ENCODE measurements at regions not wholly inside any gene's neighbourhood (a gene's known extent, or its start where the extent isn't known, plus 50 kb on each side); places are given as distances from the start of the nearest gene placed in this dataset.

- H3K36me3 Mint-ChIP-seq = no peaks in the 10 kb centered on the region
- H3K9me3 Mint-ChIP-seq = no peaks in the 10 kb centered on the region
- DNase-seq (ENCODE audit: low spot score in 2 of 2, unreplicated experiment in 2 of 2) = no peak
- peaks cover 5% of the 10 kb centered on the region for H3K27me3 Mint-ChIP-seq (ENCODE audit: low read depth)
- no peak for TF ChIP-seq CTCF (IDR thresholded peaks at IDR 0.05; ENCODE audit: unreplicated experiment)
- H3K4me1 Mint-ChIP-seq = peaks cover 21% of the 10 kb centered on the region
- H3K27ac Mint-ChIP-seq = no peak overlapping the region
- H3K4me3 Mint-ChIP-seq = no peak overlapping the region
These were observed 78.5 kb upstream of the EYA2 start for GRCh38 chr20:46816097-46816496.

- peaks cover 21% of the 10 kb centered on the region for H3K4me1 Mint-ChIP-seq
- H3K9me3 Mint-ChIP-seq = no peaks in the 10 kb centered on the region
- peaks cover 2% of the 10 kb centered on the region for H3K27me3 Mint-ChIP-seq (ENCODE audit: low read depth)
- no peaks in the 10 kb centered on the region for H3K36me3 Mint-ChIP-seq
- H3K27ac Mint-ChIP-seq = peak overlapping the region; percentile 32
- no peak overlapping the region for H3K4me3 Mint-ChIP-seq
- no peak for TF ChIP-seq CTCF (IDR thresholded peaks at IDR 0.05; ENCODE audit: unreplicated experiment)
- no peak for DNase-seq (ENCODE audit: low spot score in 2 of 2, unreplicated experiment in 2 of 2)
These were observed 77.6 kb upstream of the EYA2 start for GRCh38 chr20:46816886-46817638.

GRCh38 chr20:46820682-46821081 is 74.0 kb upstream of the EYA2 start:
- H3K9me3 Mint-ChIP-seq = peaks cover 14% of the 10 kb centered on the region
- H3K4me3 Mint-ChIP-seq = no peak overlapping the region
- H3K27ac Mint-ChIP-seq = no peak overlapping the region
- peaks cover 9% of the 10 kb centered on the region for H3K4me1 Mint-ChIP-seq
- DNase-seq (ENCODE audit: low spot score in 2 of 2, unreplicated experiment in 2 of 2) = no peak
- TF ChIP-seq CTCF (IDR thresholded peaks at IDR 0.05; ENCODE audit: unreplicated experiment) = no peak
- no peaks in the 10 kb centered on the region for H3K36me3 Mint-ChIP-seq
- H3K27me3 Mint-ChIP-seq (ENCODE audit: low read depth) = no peaks in the 10 kb centered on the region

GRCh38 chr20:46823271-46823751 is 71.3 kb upstream of the EYA2 start:
- Mint-ChIP-seq H3K27ac (no peak overlapping the region), H3K9me3 (peaks cover 14% of the 10 kb centered on the region), H3K36me3 (no peaks in the 10 kb centered on the region)

GRCh38 chr20:46823753-46824152 is 70.9 kb upstream of the EYA2 start:
- Mint-ChIP-seq H3K4me3 (no peak overlapping the region), H3K36me3 (no peaks in the 10 kb centered on the region)

More at GRCh38 chr20:46823271-46823751, 71.3 kb upstream of the EYA2 start:
- TF ChIP-seq CTCF (IDR thresholded peaks at IDR 0.05; ENCODE audit: unreplicated experiment) = no peak
- Mint-ChIP-seq H3K27me3 (ENCODE audit: low read depth) (no peaks in the 10 kb centered on the region), H3K4me1 (no peaks in the 10 kb centered on the region), H3K4me3 (no peak overlapping the region)
- DNase-seq (ENCODE audit: low spot score in 2 of 2, unreplicated experiment in 2 of 2) = no peak

More at GRCh38 chr20:46823753-46824152, 70.9 kb upstream of the EYA2 start:
- no peak for DNase-seq (ENCODE audit: low spot score in 2 of 2, unreplicated experiment in 2 of 2)
- Mint-ChIP-seq H3K4me1 (no peaks in the 10 kb centered on the region), H3K27me3 (ENCODE audit: low read depth) (no peaks in the 10 kb centered on the region), H3K9me3 (peaks cover 14% of the 10 kb centered on the region), H3K27ac (no peak overlapping the region)
- no peak for TF ChIP-seq CTCF (IDR thresholded peaks at IDR 0.05; ENCODE audit: unreplicated experiment)

Measured in mesothelial cell of epicardium (in vitro differentiated cells).